ENCODE measurements at regions not wholly inside any gene's neighbourhood (a gene's known extent, or its start where the extent isn't known, plus 50 kb on each side); places are given as distances from the start of the nearest gene placed in this dataset.

GRCh38 chr15:62280625-62281024 is 115.5 kb upstream of the C2CD4B start:
- TF ChIP-seq YY1 (IDR thresholded peaks at IDR 0.05; ENCODE audit: low read depth) (no peak), EP300 (IDR thresholded peaks at IDR 0.05; ENCODE audit: borderline replicate concordance) (no peak), TCF12 (IDR thresholded peaks at IDR 0.05; ENCODE audit: low read depth) (no peak), USF1 (IDR thresholded peaks at IDR 0.05) (no peak), RAD21 (IDR thresholded peaks at IDR 0.05; ENCODE audit: low read depth) (no peak), CEBPB (IDR thresholded peaks at IDR 0.05) (no peak), MAX (IDR thresholded peaks at IDR 0.05) (no peak), ZBTB7A (IDR thresholded peaks at IDR 0.05; ENCODE audit: low read depth) (no peak), CREB1 (IDR thresholded peaks at IDR 0.05; ENCODE audit: low read depth) (no peak), TEAD4 (IDR thresholded peaks at IDR 0.05) (no peak)
